Thyroid gland (tissue), 4 donors: ENCODE measurements at regions not wholly inside any gene's neighbourhood (a gene's known extent, or its start where the extent isn't known, plus 50 kb on each side); places are given as distances from the start of the nearest gene placed in this dataset.

Experiments used
- DNase-seq, 2 donors: peaks; one replicate each; pipeline ENCODE4 v3.0.0-alpha.2; 2019
- H3K27ac ChIP-seq, 3 donors: fragments of 200-600 bp; sonication (generic); 1 replicate in 2 of 3; 2 replicates in 1 of 3; pipeline ENCODE4 v1.5.1; 2016 to 2019; ENCODE audit warnings: mild to moderate bottlenecking in 1 of 3, moderate library complexity in 1 of 3
- H3K27me3 ChIP-seq: fragments of 200-600 bp; sonication (generic); one replicate; pipeline ENCODE4 v1.5.1; 2019
- H3K36me3 ChIP-seq, 2 donors: fragments of 200-600 bp; sonication (generic); one replicate each; pipeline ENCODE4 v1.5.1; 2016 to 2019
- H3K4me1 ChIP-seq, 2 donors: fragments of 200-600 bp; sonication (generic); one replicate each; pipeline ENCODE4 v1.5.1; 2017 to 2019
- H3K4me3 ChIP-seq, 3 donors: fragments of 200-600 bp; sonication (generic); replicated peaks in 1 of 3; 1 replicate in 2 of 3; 2 replicates in 1 of 3; pipeline ENCODE4 v1.5.1; 2016; ENCODE audit warnings: mild to moderate bottlenecking in 1 of 3
- H3K9me3 ChIP-seq: fragments of 200-600 bp; sonication (generic); one replicate; pipeline ENCODE4 v1.5.1; 2017
- CTCF ChIP-seq, 6 experiments: fragments of 200-600 bp in 3 of 6; fragments of 450-650 bp in 3 of 6; sonication (generic) in 3 of 6; IDR thresholded peaks; one replicate each; pipeline ENCODE4 v1.5.1; 2016 to 2019; ENCODE audit warnings: antibody characterized with exemption in 6 of 6, mild to moderate bottlenecking in 2 of 6, inconsistent platforms in 1 of 6, moderate library complexity in 1 of 6
- POLR2A ChIP-seq, 2 donors: fragments of 450-650 bp; IDR thresholded peaks; one replicate each; pipeline ENCODE4 v1.6.1; 2017; ENCODE audit warnings: antibody characterized with exemption in 2 of 2, mild to moderate bottlenecking in 2 of 2, moderate library complexity in 1 of 2
- WGBS, 2 donors: methylation state at CpG; one replicate each; pipeline ENCODE4 v1.1.5; 2017; 5-methylcytosine and 5-hydroxymethylcytosine counted together
- intact Hi-C: fragments of 100-400 bp; cut with DNase I; formaldehyde crosslinking; loops from one replicate; pipeline ENCODE4 v1.15.1; 2023

GRCh38 chr2:137775529-137775928 is 188.7 kb upstream of the HNMT start:
- intact Hi-C loops: no loop called here
- DNase-seq: no peak

DNA sequence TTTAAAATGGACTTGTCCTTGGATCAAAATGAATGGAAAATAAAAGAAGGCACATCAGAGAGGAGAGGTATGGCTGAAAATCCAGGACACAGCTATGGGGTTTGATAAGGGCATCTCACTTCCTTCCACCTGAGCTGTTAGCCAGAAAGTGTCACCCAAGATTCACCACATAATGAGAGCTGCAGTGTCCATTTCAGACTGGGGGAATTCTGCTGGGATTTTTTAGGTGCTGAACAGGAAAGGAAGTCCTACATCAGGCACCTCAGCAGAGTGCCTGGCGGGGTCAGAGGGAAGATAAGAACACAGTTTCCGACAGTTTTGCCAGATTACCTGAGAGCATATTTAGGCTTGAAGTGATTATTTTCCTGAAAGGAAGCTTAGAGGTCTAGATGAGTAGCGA is 187.6 kb upstream of the HNMT start:
- Histone ChIP-seq H3K4me3 (no peak overlapping the region), H3K27ac (no peak overlapping the region), H3K36me3 (no peaks in the 10 kb centered on the region), H3K9me3 (no peaks in the 10 kb centered on the region), H3K27me3 (no peaks in the 10 kb centered on the region), H3K4me1 (no peaks in the 10 kb centered on the region)
- DNase-seq: no peak
- intact Hi-C loops: no loop called here
- TF ChIP-seq POLR2A (IDR thresholded peaks at IDR 0.05): no peak
- no peak for TF ChIP-seq CTCF (IDR thresholded peaks at IDR 0.05)
- 62 to 78% methylated on average over 3 of the region's 3 CpGs for WGBS, 2 donors

More at GRCh38 chr2:137775529-137775928, 188.7 kb upstream of the HNMT start:
- Histone ChIP-seq H3K9me3 (no peaks in the 10 kb centered on the region), H3K27me3 (no peaks in the 10 kb centered on the region), H3K27ac (no peak overlapping the region), H3K36me3 (no peaks in the 10 kb centered on the region), H3K4me3 (no peak overlapping the region), H3K4me1 (no peaks in the 10 kb centered on the region)
- TF ChIP-seq POLR2A (IDR thresholded peaks at IDR 0.05) (no peak), CTCF (IDR thresholded peaks at IDR 0.05) (no peak)
- WGBS, 2 donors: 67 to 69% methylated on average over 3 of the region's 3 CpGs

GRCh38 chr2:137797641-137798040 is 166.6 kb upstream of the HNMT start:
- no peak for DNase-seq
- Histone ChIP-seq H3K36me3 (no peaks in the 10 kb centered on the region), H3K9me3 (no peaks in the 10 kb centered on the region), H3K4me3 (no peak overlapping the region), H3K27me3 (no peaks in the 10 kb centered on the region), H3K4me1 (no peaks in the 10 kb centered on the region), H3K27ac (no peak overlapping the region)
- TF ChIP-seq POLR2A (IDR thresholded peaks at IDR 0.05): no peak
- TF ChIP-seq CTCF (IDR thresholded peaks at IDR 0.05): no peak
- intact Hi-C loops: no loop called here

- H3K36me3 ChIP-seq: no peaks in the 10 kb centered on the region
- no peak overlapping the region for H3K4me3 ChIP-seq
- H3K27me3 ChIP-seq: no peaks in the 10 kb centered on the region
- TF ChIP-seq POLR2A (IDR thresholded peaks at IDR 0.05) (no peak), CTCF (IDR thresholded peaks at IDR 0.05) (no peak)
- no peak overlapping the region for H3K27ac ChIP-seq
- intact Hi-C loops: no loop called here
- no peaks in the 10 kb centered on the region for H3K9me3 ChIP-seq
- 78 to 90% methylated on average over 5 of the region's 5 CpGs for WGBS, 2 donors
- no peak for DNase-seq
- H3K4me1 ChIP-seq: no peaks in the 10 kb centered on the region
Measured at GRCh38 chr2:137799600-137799999, 164.7 kb upstream of the HNMT start.

- Histone ChIP-seq H3K27me3 (no peaks in the 10 kb centered on the region), H3K4me3 (no peak overlapping the region), H3K36me3 (no peaks in the 10 kb centered on the region), H3K9me3 (no peaks in the 10 kb centered on the region), H3K4me1 (no peaks in the 10 kb centered on the region), H3K27ac (no peak overlapping the region)
- WGBS, 2 donors: 76 to 86% methylated on average over 2 of the region's 2 CpGs
- DNase-seq: no peak
- TF ChIP-seq POLR2A (IDR thresholded peaks at IDR 0.05) (no peak), CTCF (IDR thresholded peaks at IDR 0.05) (no peak)
- intact Hi-C loops: no loop called here
Measured at GRCh38 chr2:137800386-137800785, 163.9 kb upstream of the HNMT start.
